ENCODE measurements at regions not wholly inside any gene's neighbourhood (a gene's known extent, or its start where the extent isn't known, plus 50 kb on each side); places are given as distances from the start of the nearest gene placed in this dataset.

- DNase-seq: no peak
Observed at GRCh38 chrX:9196961-9197640, 163.2 kb upstream of the FAM9B start.

GRCh38 chrX:9204560-9204959, 170.6 kb upstream of the FAM9B start:
- DNase-seq: no peak

DNA sequence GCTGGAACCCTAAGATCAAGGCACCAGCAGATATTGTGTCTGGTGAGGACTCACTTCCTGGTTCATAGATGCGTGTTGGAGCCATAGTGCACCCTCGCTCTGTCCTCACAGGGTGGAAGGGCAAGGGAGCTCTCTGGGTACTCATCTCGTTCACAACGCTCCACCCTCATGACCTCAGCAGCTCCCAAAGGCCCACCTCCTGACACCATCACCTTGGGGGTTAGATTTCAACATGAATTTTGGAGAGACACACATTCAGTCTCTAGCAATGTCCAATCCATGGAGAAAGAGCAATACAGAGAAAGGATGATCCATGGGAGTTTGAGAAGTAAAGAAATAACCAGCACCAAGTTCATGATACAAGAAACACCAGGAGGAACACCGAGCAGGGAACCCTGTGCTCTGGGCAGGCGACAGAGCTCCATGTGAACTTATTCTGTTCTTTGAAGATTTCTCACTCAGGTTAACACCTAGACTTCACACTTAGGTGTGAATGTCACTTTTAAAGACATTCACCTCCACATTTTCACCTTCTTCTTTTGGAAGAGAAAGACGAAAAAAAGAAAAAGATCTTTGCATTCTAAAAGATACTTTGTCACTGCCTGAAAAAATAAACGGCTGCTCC, 171.8 kb upstream of the FAM9B start:
- peak; percentile 9 for DNase-seq

DNA sequence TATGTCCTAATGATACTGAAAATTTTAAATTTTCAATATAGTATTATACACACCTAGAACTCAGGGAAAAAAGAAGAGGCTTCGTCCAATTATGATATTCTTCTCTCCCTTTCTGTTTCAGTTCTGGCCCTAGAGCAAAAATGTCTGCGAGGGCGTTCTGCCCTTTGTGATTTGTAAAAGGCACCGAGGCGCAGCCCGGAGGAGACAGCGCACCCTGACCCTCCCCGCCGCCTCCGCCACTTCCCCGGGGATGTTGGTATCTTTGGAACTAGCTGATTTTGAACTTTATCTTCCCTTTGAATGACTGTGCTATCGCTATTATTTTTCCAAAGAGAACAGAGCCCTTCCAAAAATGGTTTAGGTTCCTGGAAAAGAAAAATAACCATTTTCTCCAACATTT, 173.2 kb upstream of the FAM9B start:
- no peak for DNase-seq

- DNase-seq: no peak
Observed at GRCh38 chrX:9211269-9211668, 177.3 kb upstream of the FAM9B start.

- DNase-seq: no peak
Observed at GRCh38 chrX:9221781-9222180, 187.9 kb upstream of the FAM9B start.

DNA sequence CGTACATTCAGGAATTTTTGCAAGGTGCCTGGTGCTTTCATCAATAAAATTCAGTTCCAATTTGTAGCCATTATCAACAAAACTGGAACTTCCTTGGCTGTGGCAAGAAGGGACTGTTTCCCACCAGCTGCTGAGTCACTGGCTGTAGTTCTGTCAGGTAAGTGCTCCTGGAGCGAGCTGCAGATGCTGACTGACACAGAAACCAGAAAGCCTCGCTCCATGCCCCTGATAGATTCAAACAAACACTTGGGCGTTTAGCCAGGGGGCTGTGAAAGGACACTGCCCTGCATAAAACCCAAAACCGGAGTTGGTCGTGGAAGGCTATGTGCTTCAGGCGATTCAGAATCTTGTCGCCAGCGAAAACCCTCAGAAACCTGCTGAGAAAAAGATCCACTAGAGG, 188.4 kb upstream of the FAM9B start:
- no peak for DNase-seq

DNA sequence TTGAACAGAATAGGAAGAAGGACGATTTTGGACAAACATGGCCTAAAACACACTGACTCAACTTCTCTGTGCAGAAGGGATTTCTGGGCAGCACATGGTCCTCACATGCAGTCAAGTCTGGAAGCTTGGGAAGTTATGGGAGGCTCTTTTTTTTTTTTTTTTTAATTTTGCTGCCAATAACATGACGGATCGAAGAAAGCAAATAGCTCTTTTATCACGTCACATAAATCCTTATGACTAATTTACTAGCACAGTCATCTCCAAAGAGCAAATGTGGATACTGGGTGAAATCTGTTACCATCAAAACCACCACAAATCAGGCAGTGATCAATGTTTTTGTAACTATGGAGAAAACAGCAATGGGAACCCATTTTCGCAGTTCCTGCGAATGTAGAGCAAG, 193.3 kb upstream of the FAM9B start:
- DNase-seq: no peak

DNA sequence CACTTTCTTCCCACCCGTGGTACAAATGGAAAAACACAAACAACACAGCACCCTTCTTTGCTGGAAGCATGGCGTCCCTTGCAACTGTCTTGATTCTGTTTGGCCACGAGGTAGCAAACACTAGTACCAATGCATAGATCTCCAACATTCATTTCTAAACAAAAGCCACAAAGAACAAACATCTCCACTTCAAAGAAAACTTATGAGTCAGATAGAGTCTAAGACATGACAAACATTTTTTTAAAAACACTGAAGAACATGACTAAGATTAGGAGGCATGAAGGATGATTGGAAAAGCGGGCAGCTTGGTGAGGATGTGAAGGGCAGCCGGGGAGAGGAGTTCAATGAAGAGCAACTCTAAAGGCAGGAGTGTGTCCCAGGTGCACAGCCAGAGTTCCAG, 197.6 kb upstream of the FAM9B start:
- DNase-seq: no peak

DNA sequence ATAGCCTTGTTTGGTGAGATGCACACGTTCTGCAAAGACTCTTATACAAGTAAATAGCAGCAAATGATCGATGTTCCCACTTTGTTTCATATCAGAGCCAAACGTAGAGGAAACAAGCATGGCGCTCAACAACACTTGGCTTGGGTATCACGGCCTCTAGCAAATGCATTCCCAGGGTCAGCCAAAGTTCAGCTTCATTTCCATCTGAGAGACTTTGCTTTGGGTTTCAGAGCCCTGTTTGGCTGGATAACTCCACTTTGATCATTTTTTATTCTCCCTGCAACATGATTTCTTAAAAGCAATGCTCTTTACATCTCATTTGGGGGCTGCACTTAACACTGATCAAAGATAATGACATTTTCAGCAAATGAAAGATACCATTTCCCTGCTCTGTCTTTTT, 199.2 kb upstream of the FAM9B start:
- no peak for DNase-seq

DNA sequence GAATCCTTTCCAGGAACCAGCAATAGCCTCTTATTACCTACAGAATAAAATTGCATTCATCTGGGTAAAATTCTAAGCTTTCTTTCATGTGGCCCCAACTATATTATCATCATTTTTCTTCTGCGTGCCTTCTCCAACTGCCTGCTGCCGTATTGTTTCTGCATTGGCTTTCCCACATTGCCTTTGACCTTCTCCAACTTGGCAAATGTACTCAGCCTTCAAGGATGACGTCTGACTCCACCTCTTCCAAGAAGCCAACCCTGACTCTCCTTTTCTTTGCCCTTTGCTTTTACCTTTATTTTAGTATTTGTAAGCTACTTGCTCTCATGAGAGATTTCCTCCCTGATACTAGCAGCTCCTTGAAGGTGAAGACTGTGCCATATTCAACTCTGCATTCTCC, 200.4 kb upstream of the FAM9B start:
- no peak for DNase-seq

- no peak for DNase-seq
Observed at GRCh38 chrX:9235722-9236121, 201.8 kb upstream of the FAM9B start.

DNA sequence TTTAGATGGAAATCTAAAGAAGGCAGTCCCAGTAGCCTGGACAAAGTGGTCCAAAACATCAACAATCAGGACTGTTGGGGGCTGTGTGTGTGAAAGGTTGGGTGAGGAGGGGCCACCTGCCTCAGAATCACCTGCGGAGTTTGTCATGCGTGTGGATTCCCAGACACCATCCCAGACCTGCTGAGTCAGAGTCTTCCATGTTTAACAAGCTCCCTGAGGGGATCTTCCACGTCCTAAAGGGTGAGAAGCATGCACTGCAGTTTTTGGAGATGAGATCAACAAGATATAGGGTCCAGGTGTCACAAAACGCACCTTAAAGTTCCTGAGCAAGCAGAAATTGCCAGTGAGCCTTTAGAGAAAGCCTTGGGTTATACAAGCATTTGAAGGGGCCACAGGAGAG, 207.0 kb upstream of the FAM9B start:
- DNase-seq: no peak

DNA sequence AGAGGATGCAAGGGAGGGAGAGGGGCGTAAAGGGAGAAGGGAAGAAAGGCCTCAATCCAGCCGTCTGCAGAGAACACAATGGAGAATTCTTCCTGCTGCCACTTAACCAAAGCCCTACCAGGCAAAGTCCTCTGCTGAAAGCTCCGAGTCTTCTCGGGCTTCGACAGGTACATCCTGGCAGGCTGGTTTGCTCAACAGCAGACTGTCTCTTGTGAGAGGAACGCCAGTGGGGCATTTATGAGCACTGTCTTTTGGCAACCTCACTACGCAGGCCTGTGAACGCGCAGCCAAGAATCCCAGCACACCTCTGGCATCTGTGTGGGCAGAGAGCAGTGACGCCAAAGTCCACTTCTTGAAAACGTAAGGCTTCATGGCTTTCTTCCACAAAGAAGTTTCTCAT, 207.5 kb upstream of the FAM9B start:
- DNase-seq: no peak

DNA sequence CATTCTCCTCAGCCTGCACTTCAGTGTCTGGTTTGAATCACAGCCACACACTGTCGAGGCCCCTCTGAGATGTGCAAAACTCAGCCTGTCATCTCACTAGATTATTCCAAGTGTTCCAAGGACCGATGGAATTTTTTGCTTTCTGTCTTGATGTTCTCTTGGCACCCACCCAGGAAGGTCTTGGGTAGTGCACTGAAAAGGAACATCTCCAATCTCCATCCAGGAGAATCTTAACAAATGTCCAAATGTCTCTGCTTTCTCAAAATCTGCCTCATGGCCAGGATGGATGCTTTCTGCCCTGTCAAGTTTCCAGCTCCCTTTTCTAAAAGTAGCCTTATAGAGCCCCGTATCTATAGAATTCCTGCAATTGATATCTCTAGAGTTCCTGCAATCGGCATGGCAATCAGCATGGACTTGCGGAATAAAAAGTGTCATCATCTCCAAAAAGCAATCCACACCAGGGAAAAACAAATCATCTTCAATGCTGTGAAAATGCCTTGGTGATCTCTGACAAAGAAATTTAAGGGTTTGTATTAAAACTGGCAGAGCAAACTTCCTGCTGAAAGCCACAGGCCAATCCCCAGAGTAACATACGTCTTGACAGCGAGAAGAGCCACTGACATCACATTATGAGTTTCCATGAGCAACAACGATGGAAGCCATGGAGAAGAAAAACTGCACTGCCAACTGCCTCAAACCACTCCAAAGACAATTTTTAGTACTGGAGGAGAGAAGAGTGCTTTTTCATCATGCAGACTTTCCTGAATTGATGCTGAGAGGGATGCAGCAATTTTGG, 215.3 kb upstream of the FAM9B start:
- DNase-seq: no peak

DNA sequence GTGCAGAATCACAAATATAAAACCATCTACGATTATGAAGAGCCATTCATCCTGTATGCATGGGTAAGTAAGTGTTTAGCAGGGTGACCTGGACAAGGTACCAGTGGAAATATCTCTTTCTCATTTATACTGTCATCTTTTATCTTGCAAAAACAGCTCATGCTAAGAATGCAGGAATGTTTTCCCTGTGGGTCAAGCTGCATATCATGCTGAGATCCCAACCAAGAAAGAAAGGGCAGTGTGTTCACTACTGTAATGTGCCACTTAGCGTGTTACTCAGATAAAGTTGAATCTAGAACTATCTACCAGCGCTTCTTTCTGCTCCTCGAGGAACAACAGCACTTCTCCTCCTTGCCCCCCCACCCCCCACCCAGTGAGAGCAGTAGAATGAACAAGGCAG, 212.7 kb upstream of the TBL1X start:
- no peak for DNase-seq

GRCh38 chrX:9253211-9253610, 211.6 kb upstream of the TBL1X start:
- no peak for DNase-seq

DNA sequence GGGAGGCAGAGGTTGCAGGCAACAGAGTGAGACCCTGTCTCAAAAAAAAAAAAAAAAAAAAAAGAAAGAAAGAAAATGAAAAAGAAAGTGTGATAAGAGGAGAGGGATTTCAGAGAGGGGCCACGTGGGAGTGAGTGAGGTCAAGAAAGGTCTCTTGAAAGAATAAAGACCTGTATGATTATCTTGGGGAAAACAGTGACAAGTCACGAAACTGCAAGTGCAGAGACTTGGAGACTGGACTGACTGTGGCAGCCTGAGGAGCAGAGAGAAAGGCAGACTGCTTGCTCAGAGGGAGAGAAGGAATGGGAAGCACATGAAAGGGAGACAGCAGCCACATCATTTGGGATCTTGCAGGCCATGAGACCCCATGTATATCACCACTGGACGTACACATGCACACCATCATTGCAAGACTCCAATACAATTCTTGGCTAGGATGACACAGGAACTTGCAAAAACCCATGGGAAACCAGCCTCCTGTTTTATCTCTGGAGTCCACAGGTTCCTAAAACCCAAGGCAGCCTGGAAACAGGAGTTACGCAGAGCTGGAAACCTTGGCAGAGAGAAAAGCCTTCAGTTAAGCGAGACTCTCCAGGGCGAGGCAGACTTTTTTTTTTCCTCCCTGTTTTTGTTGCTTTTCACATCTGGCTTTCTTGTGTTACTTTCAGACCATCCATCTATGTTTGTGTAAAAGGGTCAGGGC, 207.0 kb upstream of the TBL1X start:
- DNase-seq: no peak

DNA sequence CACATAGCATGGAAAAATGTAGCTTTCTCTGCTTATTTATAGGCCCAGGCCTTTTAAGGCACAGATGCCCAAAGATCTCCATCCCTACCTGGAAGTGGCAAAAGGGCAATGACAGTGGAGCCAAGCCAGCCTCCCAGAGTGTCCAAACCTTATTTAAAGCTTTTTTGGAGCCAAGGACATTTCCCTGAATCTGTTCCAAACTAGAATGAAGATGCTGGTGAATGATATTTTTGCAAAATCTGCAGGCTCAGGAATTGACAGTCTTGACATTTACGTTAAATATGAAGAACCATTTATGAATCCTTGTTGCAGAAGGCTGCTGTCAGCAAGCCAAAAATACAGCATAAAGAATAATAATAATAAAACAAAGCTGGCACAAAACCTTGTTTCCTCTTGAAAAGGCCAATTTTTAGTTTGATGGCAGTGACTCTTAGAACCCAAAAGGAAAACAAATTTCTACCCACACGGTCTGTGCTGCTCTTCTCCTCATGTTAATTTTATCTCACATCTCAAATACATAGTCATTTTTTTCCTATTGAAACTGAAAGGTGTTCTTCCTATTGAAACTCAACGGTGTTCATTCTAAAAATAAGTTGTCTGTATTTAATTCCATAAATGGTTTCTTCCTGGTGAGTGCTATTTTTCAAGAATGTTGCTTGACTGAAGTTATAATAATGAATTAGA, 206.3 kb upstream of the TBL1X start:
- DNase-seq: no peak

DNA sequence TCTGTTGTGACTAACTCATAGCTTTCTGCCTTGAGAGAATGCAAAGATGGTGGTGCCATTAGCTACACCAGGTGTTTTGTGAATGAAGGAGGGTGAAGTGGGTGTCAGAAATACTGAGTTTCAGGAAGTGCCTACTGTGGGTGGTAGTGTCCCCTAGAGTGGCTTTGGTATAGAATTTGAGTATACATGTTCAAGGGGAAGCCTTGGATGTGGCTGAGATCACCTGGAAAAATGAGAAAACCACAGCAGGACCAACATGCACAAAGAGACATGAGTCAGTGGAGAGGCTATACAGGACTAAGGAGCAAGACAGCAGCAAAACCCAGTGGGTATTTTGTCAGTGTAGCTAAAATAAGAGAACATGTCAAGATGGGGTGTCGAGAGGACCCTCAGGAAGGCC, 204.3 kb upstream of the TBL1X start:
- DNase-seq: no peak

DNA sequence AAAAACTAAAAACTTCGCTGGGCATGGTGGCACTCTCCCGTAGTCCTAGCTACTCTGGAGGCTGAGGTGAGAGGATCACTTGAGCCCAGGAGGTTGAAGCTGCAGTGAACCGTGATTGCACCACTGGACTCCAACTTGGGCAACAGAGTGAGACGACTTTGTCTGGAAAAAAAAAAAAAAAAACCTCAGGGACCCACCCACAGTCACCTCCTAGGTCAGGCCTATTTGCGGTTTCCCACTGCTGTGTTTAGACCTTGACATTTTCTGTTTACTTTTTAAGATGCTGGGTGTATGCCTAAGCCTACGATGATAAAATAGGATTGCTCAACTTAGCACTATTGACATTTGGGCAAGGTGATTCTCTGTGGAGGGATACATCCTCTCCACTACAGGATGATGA, 197.4 kb upstream of the TBL1X start:
- no peak for DNase-seq

- no peak for DNase-seq
Observed at GRCh38 chrX:9269134-9269533, 195.7 kb upstream of the TBL1X start.
